LHCN-M2 (cell line): ENCODE measurements at regions not wholly inside any gene's neighbourhood (a gene's known extent, or its start where the extent isn't known, plus 50 kb on each side); places are given as distances from the start of the nearest gene placed in this dataset.
"Not testable (repeated sequence)": the region's sequence is repeated elsewhere in the genome, so short reads cannot be mapped to it uniquely, and the experiment has no call there.

Experiments
- DNase-seq: peaks from one replicate; pipeline ENCODE4 v3.0.0-alpha.2; 2012; ENCODE audit warnings: low read depth

GRCh38 chr4:178958725-178959440, 1516.6 kb upstream of the AGA start:
- no peak for DNase-seq

DNA sequence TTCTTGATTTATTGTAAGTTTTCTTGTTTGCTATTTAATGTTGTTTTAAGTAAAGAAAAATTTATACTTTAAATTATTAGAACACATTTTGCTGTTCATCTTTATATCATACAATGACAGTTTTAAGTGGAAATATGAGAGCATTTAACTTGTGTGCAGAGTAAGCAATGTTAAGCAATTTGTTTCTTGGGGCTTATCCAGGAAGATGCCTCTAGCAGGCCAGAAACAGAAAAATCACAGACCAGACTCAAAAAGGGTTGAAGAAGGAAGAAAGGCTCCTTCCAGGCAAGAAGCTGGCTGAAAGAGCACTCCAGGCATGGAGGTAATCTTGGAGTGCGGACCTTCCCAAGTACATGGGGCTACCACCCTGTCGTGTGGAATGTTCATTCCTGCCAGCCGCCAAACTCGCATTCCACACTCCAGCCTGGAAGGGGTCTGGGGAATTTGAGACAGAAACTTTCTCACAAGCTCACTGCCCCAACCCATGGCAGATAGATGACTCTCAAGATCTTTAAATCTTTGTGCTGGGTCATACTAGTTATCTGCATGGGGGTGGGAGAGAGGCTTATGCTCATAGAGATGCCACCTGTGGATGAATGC, 1521.3 kb upstream of the AGA start:
- DNase-seq = no peak

DNA sequence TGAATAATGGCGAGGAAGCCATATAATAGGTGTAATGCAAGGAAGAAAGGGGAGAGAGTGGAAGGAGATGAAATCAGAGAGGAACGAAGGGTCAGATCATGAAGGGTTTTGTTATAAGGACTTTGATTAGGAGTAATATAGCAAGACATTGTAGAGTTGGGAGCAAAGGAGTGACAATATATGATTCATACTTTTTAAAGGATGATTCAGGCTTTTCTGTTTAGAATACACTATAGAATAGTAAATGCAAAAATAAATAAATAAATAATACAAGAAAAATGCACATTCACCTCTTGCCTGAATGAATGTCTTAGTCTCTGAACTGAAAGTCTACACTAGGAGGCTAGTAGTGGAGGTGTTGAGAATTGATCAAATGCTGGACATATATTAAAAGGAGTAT, 1524.4 kb upstream of the AGA start:
- no peak for DNase-seq

GRCh38 chr4:178970433-178971140, 1528.3 kb upstream of the AGA start:
- no peak for DNase-seq

- DNase-seq = no peak
These were observed 1534.6 kb upstream of the AGA start for GRCh38 chr4:178976861-178977260.

DNA sequence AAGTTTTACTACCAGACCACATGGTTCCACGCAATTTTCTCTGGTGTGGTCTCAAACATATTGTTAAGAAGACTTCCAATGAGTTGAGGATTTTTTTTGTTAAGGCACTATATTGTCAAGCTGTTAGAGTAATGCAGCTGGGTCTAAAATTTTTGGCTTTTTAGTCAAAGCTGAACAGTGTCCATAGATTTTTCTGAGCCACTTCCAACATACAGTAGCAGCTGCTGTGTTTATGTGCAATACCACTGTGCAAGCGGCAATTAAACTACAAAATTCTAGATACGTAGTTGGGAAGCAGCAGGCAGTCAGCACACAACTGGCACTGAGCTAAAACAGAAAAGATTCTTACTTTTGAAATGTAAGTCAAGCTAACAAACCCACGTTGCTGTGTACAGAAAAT, 1551.1 kb upstream of the AGA start:
- DNase-seq = no peak

DNA sequence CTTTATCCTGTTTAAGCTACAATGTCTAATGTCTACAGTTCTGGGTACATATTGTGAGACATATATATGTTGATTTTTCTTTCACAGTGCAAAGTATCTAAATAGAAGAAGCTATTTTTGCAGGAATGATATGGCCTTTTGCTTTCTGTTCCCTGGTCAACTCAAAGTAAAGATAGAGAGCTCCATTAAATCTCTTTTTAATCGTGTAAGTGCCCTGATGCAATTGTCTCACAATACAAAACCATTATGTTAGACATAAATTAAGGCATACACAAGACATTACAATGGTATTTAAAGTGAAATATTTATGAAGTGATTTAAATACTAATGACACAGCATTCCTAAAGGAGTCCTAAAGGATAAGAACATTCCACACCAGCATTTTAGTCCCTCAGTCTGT, 1559.7 kb upstream of the AGA start:
- DNase-seq = no peak

DNA sequence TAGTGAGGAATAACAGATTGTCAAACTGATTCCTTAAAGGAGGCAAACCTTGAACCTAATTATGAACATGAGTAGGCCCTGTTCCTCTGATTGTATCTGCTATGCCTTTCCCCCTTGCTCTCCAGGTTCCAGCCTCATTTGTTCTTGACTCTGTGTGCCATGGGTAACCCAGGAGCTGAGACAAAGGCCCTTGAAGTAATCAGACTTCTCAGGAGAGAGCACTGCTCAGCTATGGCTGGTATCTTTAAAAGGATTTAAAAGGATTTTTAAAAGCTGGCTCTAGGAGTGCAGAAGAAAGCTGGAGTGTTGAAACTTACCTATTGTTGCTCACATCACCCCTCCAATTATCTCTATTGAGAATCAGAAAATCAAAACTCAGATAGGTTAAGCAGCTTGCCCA, 1565.5 kb upstream of the AGA start:
- no peak for DNase-seq

DNA sequence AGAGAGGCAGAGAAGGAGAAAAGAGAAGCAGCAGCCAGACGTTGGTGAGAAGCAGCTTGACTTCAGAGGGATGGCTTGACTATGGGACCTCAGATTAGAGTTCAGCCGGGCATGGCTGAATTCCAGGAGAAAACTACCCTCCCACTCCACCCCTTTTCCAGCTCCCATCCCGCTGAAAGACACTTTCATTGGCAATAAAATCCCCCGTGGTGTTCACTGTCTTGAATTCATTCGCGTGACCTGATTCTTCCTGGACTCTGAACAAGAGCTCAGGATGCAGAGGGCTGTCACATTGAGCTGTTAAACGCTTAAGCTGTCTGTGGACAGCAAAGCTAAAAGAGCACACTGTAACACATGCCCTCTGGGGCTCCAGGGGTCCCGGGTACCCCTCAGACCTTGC, 1575.3 kb upstream of the AGA start:
- DNase-seq = no peak

- no peak for DNase-seq
These were observed 1585.3 kb upstream of the AGA start for GRCh38 chr4:179027569-179027968.

DNA sequence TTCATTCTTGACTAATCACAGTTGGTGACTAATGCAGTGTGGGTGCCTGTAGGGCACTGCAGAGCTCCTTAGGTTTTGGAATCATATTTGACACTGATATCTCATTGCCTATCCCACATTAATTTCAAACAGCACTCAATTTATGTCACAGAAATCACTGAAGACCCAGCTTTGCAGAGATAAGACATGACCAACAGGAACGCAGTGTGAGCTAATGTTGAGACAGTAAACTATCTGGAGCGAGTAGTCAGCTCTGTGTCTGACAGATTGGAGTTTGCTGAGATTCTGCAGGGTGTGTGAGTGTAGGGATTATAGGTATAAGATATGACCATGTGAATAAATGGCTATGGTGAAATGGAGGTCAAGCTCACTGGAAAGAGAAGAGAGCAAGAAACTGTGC, 1586.1 kb upstream of the AGA start:
- no peak for DNase-seq

- DNase-seq = no peak
These were observed 1587.4 kb upstream of the AGA start for GRCh38 chr4:179029683-179030082.

GRCh38 chr4:179040259-179040658, 1598.0 kb upstream of the AGA start:
- no peak for DNase-seq

DNA sequence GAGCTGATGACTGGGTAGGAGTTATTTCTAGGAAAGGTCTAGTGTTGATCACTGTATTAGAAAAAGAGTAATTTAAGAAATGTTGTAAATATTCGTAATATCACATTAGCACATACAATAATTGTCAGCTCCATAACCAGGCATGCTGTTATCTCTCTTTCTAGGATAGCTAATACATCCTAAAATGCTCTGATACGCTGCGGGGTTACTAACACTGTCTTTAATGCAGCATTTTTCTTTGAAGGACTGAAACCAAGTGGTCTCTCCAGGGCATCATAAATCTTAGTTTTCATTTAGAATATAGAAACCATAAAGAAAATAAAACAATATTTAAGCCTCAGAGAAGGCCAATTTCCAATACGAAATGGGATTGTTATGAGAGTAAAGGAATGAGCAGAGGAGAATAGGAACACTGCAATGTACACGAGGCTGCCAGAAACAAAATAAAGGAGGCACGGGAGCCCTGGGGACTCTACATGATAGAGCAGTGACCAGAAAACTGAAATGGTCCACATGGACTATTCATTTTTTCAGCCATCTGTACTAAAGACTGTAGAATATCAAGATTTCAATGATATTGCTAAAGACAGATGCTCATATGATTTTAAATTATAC, 1606.7 kb upstream of the AGA start:
- DNase-seq = no peak

DNA sequence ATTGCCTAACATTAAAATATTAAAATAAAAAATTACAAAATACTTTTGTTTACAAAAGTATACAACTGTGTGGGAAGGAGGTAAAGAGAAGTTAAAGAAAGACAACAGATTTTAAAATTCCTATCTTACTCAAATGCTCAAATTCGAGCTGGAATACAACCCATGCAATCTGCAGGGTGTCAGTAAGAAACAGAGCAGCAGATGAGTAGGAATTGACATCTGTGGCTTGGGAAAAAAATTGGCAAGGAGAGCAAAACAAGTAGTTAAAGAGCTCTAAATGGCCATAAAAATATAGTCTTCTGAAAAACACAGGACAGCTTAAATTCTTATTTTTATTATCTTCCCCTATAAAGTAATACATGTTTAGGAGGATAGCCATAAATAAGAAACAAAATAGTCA, 1609.0 kb upstream of the AGA start:
- DNase-seq = no peak

GRCh38 chr4:179059396-179059795, 1617.2 kb upstream of the AGA start:
- no peak for DNase-seq

DNA sequence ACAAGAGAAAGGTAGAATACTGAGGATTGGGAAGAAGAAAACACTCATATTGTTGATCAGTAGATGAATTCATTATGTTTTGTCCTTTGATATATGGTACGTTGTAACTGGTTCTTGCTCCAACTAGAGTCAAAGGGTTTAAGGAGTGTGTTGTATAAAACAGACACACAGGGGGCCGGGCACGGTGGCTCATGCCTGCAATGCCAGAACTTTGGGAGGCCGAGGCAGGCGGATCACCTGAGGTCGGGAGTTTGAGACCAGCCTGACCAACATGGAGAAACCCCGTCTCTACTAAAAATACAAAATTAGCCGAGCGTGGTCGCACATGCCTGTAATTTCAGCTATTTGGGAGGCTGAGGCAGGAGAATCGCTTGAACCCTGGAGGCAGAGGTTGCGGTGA, 1624.0 kb upstream of the AGA start:
- not testable (repeated sequence) for DNase-seq

DNA sequence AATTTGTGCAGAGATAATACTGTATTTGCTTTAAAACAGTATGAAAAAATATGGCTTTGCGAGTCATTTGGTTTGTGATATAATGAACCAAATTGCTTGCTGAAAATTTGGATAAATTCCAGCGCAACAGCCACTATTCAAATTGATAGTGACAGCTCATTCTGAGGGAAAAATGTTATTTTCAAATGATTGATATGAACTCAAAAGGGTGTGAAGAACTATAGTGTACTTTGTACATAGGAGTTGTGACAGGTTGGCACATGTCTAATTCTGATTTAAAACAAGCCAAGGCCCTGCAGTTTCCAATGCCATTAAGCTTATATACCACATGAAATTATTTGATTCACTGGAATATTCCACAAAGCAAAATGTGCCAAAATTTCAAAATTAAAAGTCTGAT, 1628.9 kb upstream of the AGA start:
- DNase-seq = no peak

GRCh38 chr4:179076865-179077264, 1634.6 kb upstream of the AGA start:
- DNase-seq = no peak

DNA sequence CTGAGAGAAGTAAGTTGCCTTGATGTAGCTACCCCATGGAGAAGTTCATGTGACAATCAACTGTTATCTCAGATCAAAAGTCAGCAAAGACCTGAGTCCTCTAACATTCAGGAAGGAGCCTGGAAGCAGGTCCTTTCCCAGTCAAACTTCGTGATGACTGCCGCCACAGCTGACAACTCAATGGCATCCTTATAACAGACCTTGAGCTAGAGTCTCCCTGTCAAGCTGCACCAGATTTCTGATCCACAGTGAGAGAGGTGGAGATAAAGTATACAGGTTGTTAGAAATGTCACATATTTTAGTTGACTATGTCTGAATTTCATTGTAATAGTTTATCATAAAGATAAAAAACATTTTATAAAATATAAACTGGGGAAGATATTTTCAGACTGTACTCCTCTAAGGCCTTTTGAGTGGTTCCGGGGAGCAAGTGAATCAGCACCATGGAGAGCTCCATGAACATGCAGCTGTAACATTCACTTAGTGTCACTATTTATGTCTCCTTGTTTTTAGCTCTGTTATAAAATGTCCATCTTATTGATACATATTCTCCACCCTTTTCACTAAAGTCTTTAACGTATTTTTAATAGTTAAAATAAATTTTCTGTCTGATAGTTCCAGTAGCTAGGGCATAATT, 1653.5 kb upstream of the AGA start:
- no peak for DNase-seq

DNA sequence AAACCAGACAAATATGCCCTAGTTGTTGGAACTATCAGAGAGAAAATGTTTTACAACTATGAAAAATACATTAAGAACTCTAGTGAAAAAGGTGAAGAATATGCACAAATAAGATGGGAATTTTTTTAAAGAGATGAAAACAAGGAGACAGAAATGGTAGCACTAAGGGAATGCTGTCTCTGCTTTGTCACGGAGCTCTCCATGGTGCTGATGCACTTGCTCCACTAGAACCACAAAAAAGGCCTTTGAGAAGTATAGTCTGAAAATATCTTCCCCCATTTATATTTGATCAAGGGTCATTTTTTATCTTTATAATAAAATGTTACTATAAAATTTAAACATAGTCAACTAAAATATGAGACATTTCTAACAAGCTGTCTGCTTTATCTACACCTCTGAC, 1655.5 kb upstream of the AGA start:
- no peak for DNase-seq

DNA sequence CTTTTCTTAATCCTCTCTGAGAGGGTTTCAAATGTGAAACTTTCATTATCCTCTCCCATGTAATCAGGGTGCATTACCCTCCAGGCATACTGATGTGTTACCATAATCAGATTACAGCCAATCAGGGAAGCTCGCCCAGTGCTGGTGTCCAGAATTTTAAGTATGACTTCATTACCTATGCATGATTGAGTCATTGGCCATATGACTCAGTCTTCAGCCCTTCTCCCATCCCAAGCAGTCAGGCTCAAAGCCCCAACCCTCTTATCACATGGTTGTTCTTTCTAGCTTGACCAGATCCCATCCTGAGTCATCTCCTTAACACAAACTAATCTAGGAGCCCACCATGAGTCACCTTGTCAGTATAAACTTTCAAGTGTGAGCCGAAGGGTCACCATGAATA, 1668.1 kb upstream of the AGA start:
- DNase-seq = no peak
